ENCODE measurements at regions not wholly inside any gene's neighbourhood (a gene's known extent, or its start where the extent isn't known, plus 50 kb on each side); places are given as distances from the start of the nearest gene placed in this dataset.

DNA sequence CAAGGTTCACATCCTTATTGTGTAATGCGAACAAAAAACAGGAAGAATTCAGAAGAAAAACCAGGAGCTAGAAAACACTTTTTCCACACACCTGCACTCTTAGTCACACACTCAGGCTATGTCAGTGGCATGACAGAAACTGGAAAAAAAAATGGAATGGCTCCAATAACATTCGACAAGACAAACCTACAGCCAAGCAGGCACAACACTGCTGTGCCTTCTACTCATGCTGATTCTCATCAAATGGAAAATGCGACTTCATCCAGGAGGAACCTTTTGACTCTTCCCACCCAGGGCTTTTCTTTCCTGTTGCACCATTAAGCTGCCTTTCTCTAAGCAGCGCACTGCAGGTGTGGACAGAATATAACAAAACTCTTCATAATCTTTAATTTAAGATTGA is 163.2 kb upstream of the BTBD3 start:
- TF ChIP-seq, protein P1, sequence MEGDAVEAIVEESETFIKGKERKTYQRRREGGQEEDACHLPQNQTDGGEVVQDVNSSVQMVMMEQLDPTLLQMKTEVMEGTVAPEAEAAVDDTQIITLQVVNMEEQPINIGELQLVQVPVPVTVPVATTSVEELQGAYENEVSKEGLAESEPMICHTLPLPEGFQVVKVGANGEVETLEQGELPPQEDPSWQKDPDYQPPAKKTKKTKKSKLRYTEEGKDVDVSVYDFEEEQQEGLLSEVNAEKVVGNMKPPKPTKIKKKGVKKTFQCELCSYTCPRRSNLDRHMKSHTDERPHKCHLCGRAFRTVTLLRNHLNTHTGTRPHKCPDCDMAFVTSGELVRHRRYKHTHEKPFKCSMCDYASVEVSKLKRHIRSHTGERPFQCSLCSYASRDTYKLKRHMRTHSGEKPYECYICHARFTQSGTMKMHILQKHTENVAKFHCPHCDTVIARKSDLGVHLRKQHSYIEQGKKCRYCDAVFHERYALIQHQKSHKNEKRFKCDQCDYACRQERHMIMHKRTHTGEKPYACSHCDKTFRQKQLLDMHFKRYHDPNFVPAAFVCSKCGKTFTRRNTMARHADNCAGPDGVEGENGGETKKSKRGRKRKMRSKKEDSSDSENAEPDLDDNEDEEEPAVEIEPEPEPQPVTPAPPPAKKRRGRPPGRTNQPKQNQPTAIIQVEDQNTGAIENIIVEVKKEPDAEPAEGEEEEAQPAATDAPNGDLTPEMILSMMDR (IDR thresholded peaks at IDR 0.05; ENCODE audit: low read length), result no peak
- TF ChIP-seq EZH2 (optimal IDR thresholded peaks at IDR 0.05; ENCODE audit: low read depth, low read length) (no peak), EZH2phosphoT487 (IDR thresholded peaks at IDR 0.05; ENCODE audit: low read length) (no peak)
